ENCODE measurements at regions not wholly inside any gene's neighbourhood (a gene's known extent, or its start where the extent isn't known, plus 50 kb on each side); places are given as distances from the start of the nearest gene placed in this dataset.
"Not testable (repeated sequence)": the region's sequence is repeated elsewhere in the genome, so short reads cannot be mapped to it uniquely, and the experiment has no call there.

- Mint-ChIP-seq H3K9me3 (peaks cover 4% of the 10 kb centered on the region), H3K27me3 (no peaks in the 10 kb centered on the region), H3K4me1 (no peaks in the 10 kb centered on the region), H3K36me3 (no peaks in the 10 kb centered on the region), H3K27ac (no peak overlapping the region), H3K4me3 (no peak overlapping the region)
- no peak for DNase-seq
- CTCF ChIA-PET: no interaction called here
These were observed 986.9 kb upstream of the ARRDC3 start for GRCh38 chr5:92370032-92370431.

GRCh38 chr5:92369587-92369986 lies 986.5 kb upstream of the ARRDC3 start:
- no peak overlapping the region for H3K4me3 Mint-ChIP-seq
- H3K36me3 Mint-ChIP-seq: no peaks in the 10 kb centered on the region
- no peak overlapping the region for H3K27ac Mint-ChIP-seq
- H3K4me1 Mint-ChIP-seq: no peaks in the 10 kb centered on the region
- CTCF ChIA-PET: no interaction called here
- H3K9me3 Mint-ChIP-seq: peaks cover 4% of the 10 kb centered on the region
- no peaks in the 10 kb centered on the region for H3K27me3 Mint-ChIP-seq
- no peak for DNase-seq

GRCh38 chr5:92364986-92365550 lies 982.0 kb upstream of the ARRDC3 start:
- H3K27me3 Mint-ChIP-seq: no peaks in the 10 kb centered on the region
- CTCF ChIA-PET: no interaction called here
- H3K27ac Mint-ChIP-seq: no peak overlapping the region
- no peaks in the 10 kb centered on the region for H3K36me3 Mint-ChIP-seq
- peaks cover 4% of the 10 kb centered on the region for H3K9me3 Mint-ChIP-seq
- H3K4me3 Mint-ChIP-seq: no peak overlapping the region
- DNase-seq: no peak
- H3K4me1 Mint-ChIP-seq: no peaks in the 10 kb centered on the region

GRCh38 chr5:92353107-92354030 lies 970.3 kb upstream of the ARRDC3 start:
- DNase-seq: no peak
- H3K4me3 Mint-ChIP-seq: no peak overlapping the region
- H3K4me1 Mint-ChIP-seq: no peaks in the 10 kb centered on the region
- CTCF ChIA-PET: no interaction called here
- no peaks in the 10 kb centered on the region for H3K27me3 Mint-ChIP-seq
- H3K27ac Mint-ChIP-seq: no peak overlapping the region
- H3K9me3 Mint-ChIP-seq: peaks cover 16% of the 10 kb centered on the region
- H3K36me3 Mint-ChIP-seq: no peaks in the 10 kb centered on the region

- Mint-ChIP-seq H3K4me1 (no peaks in the 10 kb centered on the region), H3K4me3 (no peak overlapping the region), H3K27ac (no peak overlapping the region), H3K36me3 (no peaks in the 10 kb centered on the region), H3K9me3 (no peaks in the 10 kb centered on the region), H3K27me3 (no peaks in the 10 kb centered on the region)
- CTCF ChIA-PET: no interaction called here
- DNase-seq: no peak
These were observed 954.7 kb upstream of the ARRDC3 start for GRCh38 chr5:92337772-92338234.

GRCh38 chr5:92332039-92332438 lies 948.9 kb upstream of the ARRDC3 start:
- Mint-ChIP-seq H3K27me3 (no peaks in the 10 kb centered on the region), H3K27ac (no peak overlapping the region), H3K36me3 (no peaks in the 10 kb centered on the region), H3K4me3 (no peak overlapping the region), H3K9me3 (peaks cover 4% of the 10 kb centered on the region), H3K4me1 (no peaks in the 10 kb centered on the region)
- DNase-seq: no peak
- CTCF ChIA-PET: no interaction called here

GRCh38 chr5:92330365-92330764 lies 947.2 kb upstream of the ARRDC3 start:
- CTCF ChIA-PET: no interaction called here
- Mint-ChIP-seq H3K4me1 (no peaks in the 10 kb centered on the region), H3K4me3 (no peak overlapping the region), H3K9me3 (peaks cover 4% of the 10 kb centered on the region), H3K27me3 (no peaks in the 10 kb centered on the region), H3K27ac (no peak overlapping the region), H3K36me3 (no peaks in the 10 kb centered on the region)
- DNase-seq: no peak

- DNase-seq: no peak
- Mint-ChIP-seq H3K27me3 (no peaks in the 10 kb centered on the region), H3K27ac (no peak overlapping the region), H3K36me3 (no peaks in the 10 kb centered on the region), H3K4me3 (no peak overlapping the region), H3K4me1 (no peaks in the 10 kb centered on the region), H3K9me3 (peaks cover 4% of the 10 kb centered on the region)
- CTCF ChIA-PET: no interaction called here
These were observed 946.6 kb upstream of the ARRDC3 start for GRCh38 chr5:92329759-92330158.

- CTCF ChIA-PET: no interaction called here
- H3K4me1 Mint-ChIP-seq: no peaks in the 10 kb centered on the region
- no peak overlapping the region for H3K4me3 Mint-ChIP-seq
- peaks cover 4% of the 10 kb centered on the region for H3K9me3 Mint-ChIP-seq
- no peak for DNase-seq
- no peaks in the 10 kb centered on the region for H3K36me3 Mint-ChIP-seq
- H3K27me3 Mint-ChIP-seq: no peaks in the 10 kb centered on the region
- H3K27ac Mint-ChIP-seq: no peak overlapping the region
These were observed 945.6 kb upstream of the ARRDC3 start for GRCh38 chr5:92328584-92329259.

- no peak overlapping the region for H3K27ac Mint-ChIP-seq
- no peak overlapping the region for H3K4me3 Mint-ChIP-seq
- no peaks in the 10 kb centered on the region for H3K27me3 Mint-ChIP-seq
- no peaks in the 10 kb centered on the region for H3K36me3 Mint-ChIP-seq
- CTCF ChIA-PET: no interaction called here
- no peak for DNase-seq
- H3K9me3 Mint-ChIP-seq: peaks cover 2% of the 10 kb centered on the region
- no peaks in the 10 kb centered on the region for H3K4me1 Mint-ChIP-seq
These were observed 937.3 kb upstream of the ARRDC3 start for GRCh38 chr5:92320446-92320845.

GRCh38 chr5:92313385-92313784 lies 930.3 kb upstream of the ARRDC3 start:
- no peaks in the 10 kb centered on the region for H3K9me3 Mint-ChIP-seq
- H3K36me3 Mint-ChIP-seq: no peaks in the 10 kb centered on the region
- CTCF ChIA-PET: no interaction called here
- no peaks in the 10 kb centered on the region for H3K27me3 Mint-ChIP-seq
- DNase-seq: no peak
- H3K27ac Mint-ChIP-seq: no peak overlapping the region
- no peak overlapping the region for H3K4me3 Mint-ChIP-seq
- H3K4me1 Mint-ChIP-seq: no peaks in the 10 kb centered on the region

- no peaks in the 10 kb centered on the region for H3K4me1 Mint-ChIP-seq
- H3K9me3 Mint-ChIP-seq: no peaks in the 10 kb centered on the region
- no peak overlapping the region for H3K4me3 Mint-ChIP-seq
- no peaks in the 10 kb centered on the region for H3K27me3 Mint-ChIP-seq
- H3K36me3 Mint-ChIP-seq: no peaks in the 10 kb centered on the region
- H3K27ac Mint-ChIP-seq: no peak overlapping the region
- CTCF ChIA-PET: no interaction called here
- DNase-seq: no peak
These were observed 926.3 kb upstream of the ARRDC3 start for GRCh38 chr5:92309336-92309991.

- Mint-ChIP-seq H3K36me3 (no peaks in the 10 kb centered on the region), H3K4me3 (no peak overlapping the region), H3K4me1 (no peaks in the 10 kb centered on the region), H3K27me3 (no peaks in the 10 kb centered on the region), H3K27ac (no peak overlapping the region), H3K9me3 (no peaks in the 10 kb centered on the region)
- no peak for DNase-seq
- CTCF ChIA-PET: no interaction called here
These were observed 925.6 kb upstream of the ARRDC3 start for GRCh38 chr5:92308679-92309078.

GRCh38 chr5:92302356-92302755 lies 919.2 kb upstream of the ARRDC3 start:
- CTCF ChIA-PET: not testable (repeated sequence)

More at GRCh38 chr5:92302356-92302755, 919.2 kb upstream of the ARRDC3 start:
- H3K27ac Mint-ChIP-seq, H3K27me3 Mint-ChIP-seq, DNase-seq, H3K36me3 Mint-ChIP-seq, H3K4me3 Mint-ChIP-seq, H3K4me1 Mint-ChIP-seq, H3K9me3 Mint-ChIP-seq: not testable (repeated sequence)
